Muscle layer of duodenum (tissue), 2 donors: ENCODE measurements at regions not wholly inside any gene's neighbourhood (a gene's known extent, or its start where the extent isn't known, plus 50 kb on each side); places are given as distances from the start of the nearest gene placed in this dataset.
"Not testable (repeated sequence)": the region's sequence is repeated elsewhere in the genome, so short reads cannot be mapped to it uniquely, and the experiment has no call there.

Experiments used
- H3K27ac ChIP-seq: one replicate; pipeline ENCODE4 v1.7.0; 2013; ENCODE audit warnings: mild to moderate bottlenecking, low read length
- H3K27me3 ChIP-seq: one replicate; pipeline ENCODE4 v1.7.0; 2013; ENCODE audit warnings: low read depth, mild to moderate bottlenecking, control low read depth, low read length
- H3K36me3 ChIP-seq, 2 donors: one replicate each; pipeline ENCODE4 v1.7.0; 2013; ENCODE audit warnings: low read length in 2 of 2, control low read depth in 1 of 2, mild to moderate bottlenecking in 1 of 2; ENCODE audit not compliant: insufficient read depth in 2 of 2, control insufficient read depth in 1 of 2
- H3K4me1 ChIP-seq, 2 donors: one replicate each; pipeline ENCODE4 v1.7.0; 2013; ENCODE audit warnings: low read length in 2 of 2, mild to moderate bottlenecking in 2 of 2, control low read depth in 1 of 2, moderate library complexity in 1 of 2; ENCODE audit not compliant: insufficient read depth in 2 of 2, control insufficient read depth in 1 of 2
- H3K4me3 ChIP-seq, 2 donors: one replicate each; pipeline ENCODE4 v1.7.0; 2013; ENCODE audit warnings: low read length in 2 of 2, low read depth in 1 of 2, mild to moderate bottlenecking in 1 of 2
- H3K9me3 ChIP-seq, 2 donors: one replicate each; pipeline ENCODE4 v1.7.0; 2013; ENCODE audit warnings: low read length in 2 of 2, control low read depth in 1 of 2, mild to moderate bottlenecking in 1 of 2; ENCODE audit not compliant: control insufficient read depth in 1 of 2
- donor health status: healthy.

DNA sequence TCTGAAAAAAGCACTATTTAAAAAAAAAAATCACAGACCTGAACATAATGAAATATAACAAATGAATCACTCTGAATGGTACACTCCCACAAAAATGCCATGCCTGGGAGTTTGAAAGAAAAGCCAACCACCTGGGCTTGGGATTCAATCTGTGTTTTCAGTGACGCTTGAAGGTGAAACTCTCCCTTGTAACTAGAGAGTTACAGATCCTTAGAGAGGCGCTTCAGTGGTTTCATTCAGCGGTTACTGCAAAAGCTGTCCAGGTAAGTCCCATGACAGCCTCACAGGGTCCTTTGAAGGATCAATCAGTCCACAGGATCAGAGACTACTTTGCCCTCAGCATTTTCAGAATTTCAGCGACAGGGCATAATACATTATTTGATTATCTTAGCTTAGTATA, 627.3 kb downstream of the IRS1 start:
- H3K27me3 ChIP-seq: no peaks in the 10 kb centered on the region
- peaks cover 0 to 2% of the 10 kb centered on the region in 2 donors for H3K9me3 ChIP-seq
- H3K36me3 ChIP-seq: no peaks in the 10 kb centered on the region
- H3K27ac ChIP-seq: no peak overlapping the region
- H3K4me1 ChIP-seq: no peaks in the 10 kb centered on the region
- no peak overlapping the region for H3K4me3 ChIP-seq

DNA sequence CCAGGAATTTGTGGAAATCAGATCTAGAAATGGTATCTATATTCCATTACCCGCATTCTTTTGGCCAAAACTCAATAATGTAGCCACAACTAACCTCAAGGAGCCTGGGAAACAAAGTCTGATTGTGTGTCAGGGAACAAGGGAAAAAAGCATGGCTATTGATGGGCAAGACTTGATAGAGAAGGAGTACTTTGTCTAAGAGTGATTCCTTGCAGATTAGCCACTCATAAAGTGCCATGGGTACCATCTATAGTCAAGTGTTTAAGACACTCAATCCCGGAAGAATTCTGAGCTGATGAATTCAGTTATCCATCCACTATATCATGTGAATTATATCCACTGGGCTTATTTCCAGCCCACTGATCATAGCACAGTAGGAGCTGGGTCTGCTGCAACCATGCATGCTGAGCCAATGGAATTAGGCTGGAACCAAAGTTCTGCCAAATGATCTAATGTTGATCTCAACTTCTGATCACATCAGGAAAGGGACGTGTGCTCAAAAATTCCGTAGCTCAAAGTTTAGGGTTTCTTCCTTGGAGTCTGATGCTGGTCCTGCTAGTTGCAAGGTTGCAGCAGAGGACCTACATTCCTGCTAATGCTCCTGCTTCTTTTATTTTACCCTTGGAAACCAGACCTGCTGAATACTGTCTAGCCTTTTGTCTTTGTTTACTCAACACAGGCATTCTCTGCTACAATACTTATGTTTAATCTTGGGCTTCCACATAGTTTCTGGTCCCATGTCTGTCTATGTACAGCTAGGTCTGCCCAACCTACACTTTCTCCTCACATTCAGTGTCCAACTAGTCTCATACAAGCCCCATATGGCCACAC, 629.7 kb downstream of the IRS1 start:
- Histone ChIP-seq H3K9me3 (no peaks in the 10 kb centered on the region), H3K27me3 (no peaks in the 10 kb centered on the region), H3K36me3 (no peaks in the 10 kb centered on the region), H3K4me3 (no peak overlapping the region), H3K27ac (no peak overlapping the region), H3K4me1 (no peaks in the 10 kb centered on the region)

DNA sequence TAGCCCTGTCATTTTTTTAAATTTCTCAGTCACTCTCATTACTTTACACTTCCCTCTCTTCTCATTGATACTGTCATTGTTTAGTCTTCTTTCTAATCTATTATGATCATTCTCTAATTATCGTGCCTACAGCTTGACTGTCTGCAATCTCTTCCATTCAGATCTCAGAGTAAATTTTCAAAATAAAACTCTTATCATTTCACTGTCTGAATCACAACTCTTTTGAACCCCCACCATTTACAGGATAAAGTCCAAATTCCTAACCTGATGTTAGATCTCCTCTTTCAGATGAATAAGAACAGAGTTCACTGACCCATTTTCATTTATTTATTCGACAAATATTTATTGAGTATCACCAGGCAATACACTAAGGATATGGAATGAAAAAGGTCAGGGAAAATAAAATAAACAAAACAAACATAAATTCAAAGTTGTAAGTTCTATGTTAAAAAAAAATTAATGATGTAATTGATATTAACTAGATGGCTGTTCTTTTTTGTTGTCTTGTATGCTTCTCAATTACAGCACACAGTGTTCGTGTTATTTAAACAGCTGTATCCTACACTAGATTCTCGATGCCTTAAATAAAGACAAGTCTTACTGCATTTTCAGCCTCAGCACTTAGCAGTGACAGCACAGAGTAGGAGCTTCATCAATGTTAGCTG, 631.0 kb downstream of the IRS1 start:
- H3K4me1 ChIP-seq: no peaks in the 10 kb centered on the region
- no peaks in the 10 kb centered on the region for H3K27me3 ChIP-seq
- H3K36me3 ChIP-seq: no peaks in the 10 kb centered on the region
- no peak overlapping the region for H3K27ac ChIP-seq
- no peaks in the 10 kb centered on the region for H3K9me3 ChIP-seq
- no peak overlapping the region for H3K4me3 ChIP-seq

DNA sequence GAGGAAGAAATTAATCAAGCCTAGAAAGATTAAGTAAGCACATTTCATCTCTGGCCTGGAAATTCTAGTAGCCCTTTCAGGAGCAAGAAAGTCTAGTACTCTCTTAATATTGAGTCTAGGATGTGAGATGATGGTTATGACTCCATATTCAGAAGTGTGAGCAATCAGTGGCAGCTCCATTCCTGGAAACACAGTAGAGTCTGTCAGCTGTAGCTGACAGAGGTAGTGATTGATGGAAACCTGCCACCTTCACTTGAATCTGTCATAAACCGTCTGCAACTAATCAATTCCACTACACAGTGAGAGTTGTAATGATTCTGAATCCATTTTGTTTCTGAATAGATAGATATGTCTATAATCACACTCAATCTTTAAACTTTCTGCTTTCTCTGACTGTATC, 635.1 kb downstream of the IRS1 start:
- Histone ChIP-seq H3K4me1 (no peaks in the 10 kb centered on the region), H3K9me3 (no peaks in the 10 kb centered on the region), H3K4me3 (no peak overlapping the region), H3K36me3 (no peaks in the 10 kb centered on the region), H3K27ac (no peak overlapping the region), H3K27me3 (no peaks in the 10 kb centered on the region)

DNA sequence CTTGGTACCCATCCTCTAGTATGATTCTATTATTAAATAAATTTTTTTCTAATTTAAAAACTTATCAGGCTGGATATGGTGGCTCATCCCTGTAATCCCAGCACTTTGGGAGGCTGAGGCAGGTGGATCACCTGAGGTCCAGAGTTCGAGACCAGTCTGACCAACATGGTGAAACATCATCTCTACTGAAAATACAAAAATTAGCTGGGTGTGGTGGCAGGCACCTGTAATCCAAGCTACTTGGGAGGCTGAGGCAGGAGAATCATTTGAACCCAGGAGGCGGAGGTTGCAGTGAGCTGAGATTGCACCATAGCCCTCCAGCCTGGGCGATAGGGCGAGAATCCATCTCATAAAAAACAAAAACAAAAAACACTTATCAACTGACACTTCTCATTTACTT, 639.0 kb downstream of the IRS1 start:
- H3K27me3 ChIP-seq, H3K36me3 ChIP-seq, H3K4me3 ChIP-seq, H3K9me3 ChIP-seq, H3K27ac ChIP-seq, H3K4me1 ChIP-seq: not testable (repeated sequence)

DNA sequence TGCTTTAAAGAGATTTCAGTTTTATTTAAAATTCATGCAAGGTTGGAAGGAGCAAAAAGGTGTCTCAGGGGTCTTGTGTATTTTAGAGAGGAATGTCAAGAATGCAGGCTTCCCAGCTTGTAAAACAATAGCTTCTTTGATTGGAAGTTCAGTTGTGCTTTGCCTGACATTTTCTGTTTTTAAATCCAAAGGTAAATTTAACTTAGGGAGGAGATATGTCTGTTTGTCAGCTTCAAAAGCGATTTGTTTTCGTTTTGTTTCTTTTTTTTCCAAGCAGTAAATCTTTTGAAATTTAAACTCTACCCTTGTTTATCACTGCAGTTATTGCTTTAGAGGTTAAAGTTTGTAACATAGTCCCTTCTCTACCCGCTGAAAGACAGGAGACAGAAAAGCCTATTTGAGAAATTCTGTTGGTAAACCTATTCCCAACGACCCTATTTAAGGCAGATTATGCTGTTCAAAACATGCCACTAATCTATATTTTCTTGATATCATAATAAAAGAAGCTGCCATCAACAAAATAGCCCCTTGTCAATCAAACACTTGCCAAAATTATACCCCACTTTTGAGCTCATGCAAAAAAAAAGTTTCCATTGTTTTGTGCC, 639.6 kb downstream of the IRS1 start:
- Histone ChIP-seq H3K4me1 (peaks cover 0 to 3% of the 10 kb centered on the region in 2 donors), H3K36me3 (no peaks in the 10 kb centered on the region), H3K27ac (no peak overlapping the region), H3K4me3 (no peak overlapping the region), H3K9me3 (no peaks in the 10 kb centered on the region), H3K27me3 (no peaks in the 10 kb centered on the region)

DNA sequence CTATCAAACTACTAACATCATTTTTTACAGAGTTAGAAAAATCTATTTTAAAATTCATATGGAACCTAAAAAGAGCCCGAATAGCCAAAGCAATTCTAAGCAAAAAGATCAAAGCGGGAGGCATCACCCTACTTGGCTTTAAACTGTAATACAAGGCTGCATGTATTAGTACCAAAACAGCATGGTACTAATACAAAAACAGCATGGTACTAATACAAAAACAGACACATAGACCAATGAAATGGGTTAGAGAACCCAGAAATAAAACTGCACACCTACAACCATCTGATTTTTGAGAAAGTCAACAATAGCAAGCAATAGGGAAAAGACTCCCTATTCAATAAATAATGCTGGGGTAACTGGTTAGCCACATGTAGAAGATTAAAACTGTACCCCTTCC, 640.7 kb downstream of the IRS1 start:
- no peak overlapping the region for H3K4me3 ChIP-seq
- no peaks in the 10 kb centered on the region for H3K27me3 ChIP-seq
- peaks cover 0 to 3% of the 10 kb centered on the region in 2 donors for H3K4me1 ChIP-seq
- H3K36me3 ChIP-seq: no peaks in the 10 kb centered on the region
- H3K27ac ChIP-seq: no peak overlapping the region
- H3K9me3 ChIP-seq: no peaks in the 10 kb centered on the region

DNA sequence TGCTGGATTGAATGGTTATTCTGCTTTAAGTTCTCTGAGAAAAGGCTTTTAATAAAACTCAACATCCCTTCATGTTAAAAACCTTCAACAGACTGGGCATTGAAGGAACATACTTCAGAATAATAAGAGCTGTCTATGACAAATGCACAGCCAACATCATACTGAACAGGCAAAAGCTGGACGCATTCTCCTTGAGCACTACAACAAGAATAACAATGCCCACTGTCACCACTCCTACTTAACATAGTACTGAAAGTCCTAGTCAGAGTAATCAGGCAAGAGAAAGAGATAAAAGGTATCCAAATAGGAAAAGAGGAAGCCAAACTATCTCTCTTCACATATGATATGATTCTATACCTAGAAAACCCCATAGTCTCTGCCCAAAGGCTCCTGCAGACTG, 641.4 kb downstream of the IRS1 start:
- no peak overlapping the region for H3K4me3 ChIP-seq
- no peaks in the 10 kb centered on the region for H3K27me3 ChIP-seq
- no peaks in the 10 kb centered on the region for H3K36me3 ChIP-seq
- no peak overlapping the region for H3K27ac ChIP-seq
- peaks cover 0 to 3% of the 10 kb centered on the region in 2 donors for H3K4me1 ChIP-seq
- H3K9me3 ChIP-seq: no peaks in the 10 kb centered on the region

DNA sequence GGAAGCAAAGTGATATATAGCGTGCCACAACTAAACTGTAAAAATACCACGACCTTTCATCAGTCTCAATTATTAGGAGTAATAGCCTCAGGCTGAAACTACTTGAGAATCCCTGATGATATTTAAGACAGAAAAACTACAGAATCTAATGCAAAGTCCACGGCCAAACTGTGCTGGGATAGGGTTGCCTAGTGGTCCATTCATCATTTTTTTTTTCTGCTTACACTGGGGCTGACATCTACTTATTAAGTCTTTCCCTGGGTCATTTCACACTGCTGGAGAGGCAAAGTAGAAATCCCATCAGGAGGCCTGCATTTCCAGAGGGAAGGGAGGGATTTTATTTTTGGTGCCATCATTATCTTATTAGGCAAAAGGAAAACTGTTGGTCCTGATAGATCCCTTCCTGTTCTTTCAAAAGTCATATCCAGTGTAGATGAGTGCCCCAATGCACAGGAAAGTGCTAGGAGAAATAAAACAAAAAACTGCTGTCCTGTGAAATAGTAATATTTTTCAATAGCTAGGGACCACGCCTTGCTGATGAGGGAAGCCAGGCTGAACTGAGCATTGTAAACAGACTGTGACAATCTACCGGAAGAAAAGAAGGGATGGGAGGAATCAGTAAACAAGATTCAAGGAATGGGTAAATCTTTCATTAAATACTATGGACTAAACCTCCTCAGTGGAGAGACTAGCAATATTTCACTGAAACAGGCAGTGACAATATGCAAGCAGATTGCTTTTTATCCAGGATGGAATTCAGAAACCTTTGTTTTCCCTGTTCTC, 644.3 kb downstream of the IRS1 start:
- Histone ChIP-seq H3K9me3 (no peaks in the 10 kb centered on the region), H3K27ac (no peak overlapping the region), H3K4me3 (no peak overlapping the region), H3K27me3 (no peaks in the 10 kb centered on the region), H3K4me1 (peaks cover 0 to 3% of the 10 kb centered on the region in 2 donors), H3K36me3 (no peaks in the 10 kb centered on the region)

DNA sequence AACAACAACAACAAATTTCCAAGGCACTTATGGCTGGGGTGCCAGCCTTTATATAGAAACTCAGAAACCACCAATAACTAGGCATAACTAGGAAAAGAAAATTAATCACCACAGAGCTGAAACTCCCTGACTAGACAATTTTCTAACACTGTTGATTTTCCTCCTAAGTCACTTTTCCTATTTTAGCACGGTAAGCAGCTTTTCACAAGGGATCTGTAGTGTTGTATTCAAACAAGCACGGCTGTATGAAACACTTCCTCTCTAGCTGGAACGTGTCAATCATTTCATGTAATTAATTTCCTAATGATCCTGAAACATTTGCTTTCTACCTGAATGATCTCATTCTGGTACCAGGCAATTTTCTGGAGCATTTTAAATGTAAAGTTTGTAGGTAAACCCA, 645.0 kb downstream of the IRS1 start:
- H3K36me3 ChIP-seq: no peaks in the 10 kb centered on the region
- no peaks in the 10 kb centered on the region for H3K27me3 ChIP-seq
- no peak overlapping the region for H3K4me3 ChIP-seq
- H3K9me3 ChIP-seq: no peaks in the 10 kb centered on the region
- H3K27ac ChIP-seq: no peak overlapping the region
- peaks cover 0 to 3% of the 10 kb centered on the region in 2 donors for H3K4me1 ChIP-seq

DNA sequence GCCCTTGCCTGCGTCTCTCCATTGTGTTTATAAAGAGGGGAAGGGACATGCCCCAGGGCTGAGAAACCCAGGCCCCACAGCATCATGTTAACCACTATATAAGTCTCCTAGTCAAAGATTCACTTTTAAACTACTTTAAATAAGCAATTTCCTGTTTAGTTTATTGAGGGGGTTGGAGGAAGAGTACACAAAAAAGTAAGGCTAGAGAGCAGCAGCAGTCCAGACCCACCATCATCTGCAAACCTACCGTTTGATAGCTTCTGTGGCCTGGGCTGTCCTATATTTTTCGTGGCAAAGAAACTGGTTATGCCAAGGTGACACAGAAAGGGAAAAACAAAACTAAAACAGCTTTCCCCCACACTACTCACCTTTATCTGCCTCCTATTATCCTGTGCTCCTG, 646.1 kb downstream of the IRS1 start:
- H3K9me3 ChIP-seq: no peaks in the 10 kb centered on the region
- H3K27ac ChIP-seq: no peak overlapping the region
- H3K36me3 ChIP-seq: no peaks in the 10 kb centered on the region
- H3K27me3 ChIP-seq: no peaks in the 10 kb centered on the region
- H3K4me1 ChIP-seq: peaks cover 0 to 3% of the 10 kb centered on the region in 2 donors
- H3K4me3 ChIP-seq: no peak overlapping the region
